GM21576 (cell line): ENCODE measurements at regions not wholly inside any gene's neighbourhood (a gene's known extent, or its start where the extent isn't known, plus 50 kb on each side); places are given as distances from the start of the nearest gene placed in this dataset.

Source experiments
- ATAC-seq: cut with Tn5 transposase; IDR thresholded peaks from one replicate; pipeline ENCODE4 v1.9.1; 2021; ENCODE audit warnings: mild to moderate bottlenecking, moderate library complexity; ENCODE audit not compliant: unreplicated experiment

DNA sequence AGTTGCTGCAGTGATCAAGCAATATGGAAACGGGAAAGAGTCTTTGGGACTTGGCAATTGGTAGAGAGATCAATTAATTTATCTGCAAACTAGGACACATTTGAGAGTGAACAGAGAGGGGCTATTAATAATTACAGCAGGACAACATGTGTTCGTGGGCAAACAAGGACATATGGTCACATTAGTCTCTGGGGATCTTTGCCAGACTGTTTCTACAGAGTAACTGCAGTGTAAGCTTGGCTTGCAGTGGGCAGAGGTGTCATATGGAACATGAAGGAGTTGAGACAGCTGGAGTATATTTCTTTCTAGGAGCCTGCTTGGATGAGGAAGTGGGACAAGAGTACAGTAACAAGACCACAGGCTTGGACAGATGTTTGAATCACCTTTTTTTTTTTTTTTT lies 232.1 kb upstream of the LYZL1 start:
- no peak for ATAC-seq

DNA sequence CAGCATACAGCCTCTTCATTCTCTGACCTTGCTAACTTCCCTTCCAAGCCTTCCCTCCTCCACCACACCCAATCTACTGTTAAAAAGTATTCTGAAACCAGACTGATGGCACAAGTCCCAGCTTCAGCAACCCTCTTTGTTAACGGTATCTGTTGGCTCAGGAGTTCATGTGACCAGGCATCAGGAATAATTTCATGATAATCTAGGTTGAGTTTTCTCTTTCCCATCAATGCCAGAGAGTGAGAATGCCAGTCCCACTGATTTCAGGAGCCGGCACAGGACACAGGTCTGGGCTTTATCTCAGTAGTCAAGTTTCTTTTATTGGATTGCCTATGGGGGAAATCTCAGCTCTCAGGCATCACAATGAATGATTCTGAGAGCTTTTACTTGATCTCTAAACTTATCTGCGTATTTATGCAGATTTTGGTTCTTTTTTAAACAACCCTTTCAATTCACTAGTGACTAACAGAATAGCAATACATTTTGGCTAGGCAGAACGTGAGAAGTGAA lies 231.0 kb upstream of the LYZL1 start:
- no peak for ATAC-seq

- no peak for ATAC-seq
Observed at GRCh38 chr10:29063806-29064644, 224.8 kb upstream of the LYZL1 start.

GRCh38 chr10:29064680-29065079 lies 224.2 kb upstream of the LYZL1 start:
- no peak for ATAC-seq

- ATAC-seq = no peak
Observed at GRCh38 chr10:29067161-29067560, 221.7 kb upstream of the LYZL1 start.

DNA sequence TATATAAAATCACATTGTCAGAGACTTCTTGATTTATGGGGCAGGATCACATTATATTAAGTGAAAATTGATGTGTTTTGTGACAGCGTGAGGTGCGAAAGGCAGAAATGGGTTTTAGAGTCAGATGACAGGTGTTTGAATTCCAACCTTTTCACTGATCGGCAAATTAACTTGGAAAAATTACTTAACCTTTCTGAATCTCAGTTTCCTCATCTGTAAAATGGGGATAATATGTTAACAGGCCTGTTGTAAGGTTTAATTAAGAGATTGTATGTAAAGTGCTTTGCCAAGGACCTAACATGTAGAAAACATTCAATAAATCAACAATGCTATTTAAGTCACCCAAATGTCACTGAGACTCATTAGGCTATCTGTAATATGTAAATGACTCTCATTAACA lies 221.2 kb upstream of the LYZL1 start:
- no peak for ATAC-seq

DNA sequence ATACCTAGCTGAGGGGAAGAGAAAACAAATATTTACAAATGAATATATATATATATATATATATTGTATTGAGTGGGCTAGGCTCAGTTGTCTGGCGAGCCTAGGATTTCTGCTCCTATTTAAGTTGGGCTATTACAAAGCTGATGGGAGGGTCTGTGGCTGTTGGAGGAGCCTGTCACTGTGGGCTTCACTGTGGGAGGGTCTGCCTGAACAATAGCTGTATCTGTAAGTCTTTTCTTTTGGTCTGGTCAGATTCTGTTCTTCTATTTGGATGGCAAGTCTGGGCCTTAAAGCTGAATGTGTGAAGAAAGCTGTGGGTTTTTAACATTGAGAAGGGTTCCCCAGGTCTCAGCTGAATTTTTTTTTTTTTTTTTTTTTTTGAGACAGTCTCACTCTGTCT lies 220.6 kb upstream of the LYZL1 start:
- no peak for ATAC-seq

- no peak for ATAC-seq
Observed at GRCh38 chr10:29068966-29069365, 219.9 kb upstream of the LYZL1 start.

- no peak for ATAC-seq
Observed at GRCh38 chr10:29069941-29070340, 218.9 kb upstream of the LYZL1 start.

DNA sequence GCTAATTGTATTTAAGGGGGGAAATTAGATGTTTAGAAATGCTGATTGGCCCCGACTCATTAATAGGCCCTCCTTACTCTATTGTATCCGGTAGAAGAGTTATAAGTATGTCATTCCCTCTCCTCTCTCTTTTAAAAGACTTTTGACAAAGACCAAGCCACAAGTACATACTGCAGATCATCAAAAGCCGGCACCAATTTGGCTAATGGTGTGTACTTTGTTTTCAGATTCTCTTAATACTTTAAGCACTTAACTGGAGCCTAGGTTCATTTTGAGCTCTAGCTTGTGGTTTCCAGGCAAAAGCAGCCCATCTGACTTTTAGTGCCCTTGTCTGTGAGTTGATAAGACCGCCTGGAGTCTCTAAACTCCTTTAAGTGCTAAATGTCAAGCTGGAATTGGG lies 210.0 kb upstream of the LYZL1 start:
- no peak for ATAC-seq

DNA sequence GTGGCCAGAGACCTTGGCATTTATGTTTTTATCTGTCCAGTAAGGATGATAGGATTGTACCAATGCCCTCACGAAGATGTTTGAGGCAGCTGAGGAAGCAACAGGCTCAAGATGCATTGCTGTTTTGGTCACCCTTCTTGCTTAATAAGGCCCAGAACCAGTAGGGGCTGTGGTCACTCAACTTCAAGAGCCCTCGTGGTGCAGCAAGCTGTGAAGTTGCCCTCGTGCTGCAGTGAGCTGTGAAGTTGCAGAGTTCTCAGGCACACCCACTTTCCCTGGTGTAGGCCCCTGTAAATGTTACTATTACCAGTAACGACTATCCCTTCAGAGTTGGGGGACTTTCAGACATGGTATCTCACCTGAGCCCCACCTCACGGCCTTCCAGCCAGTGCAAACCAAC lies 207.6 kb upstream of the LYZL1 start:
- ATAC-seq = no peak

DNA sequence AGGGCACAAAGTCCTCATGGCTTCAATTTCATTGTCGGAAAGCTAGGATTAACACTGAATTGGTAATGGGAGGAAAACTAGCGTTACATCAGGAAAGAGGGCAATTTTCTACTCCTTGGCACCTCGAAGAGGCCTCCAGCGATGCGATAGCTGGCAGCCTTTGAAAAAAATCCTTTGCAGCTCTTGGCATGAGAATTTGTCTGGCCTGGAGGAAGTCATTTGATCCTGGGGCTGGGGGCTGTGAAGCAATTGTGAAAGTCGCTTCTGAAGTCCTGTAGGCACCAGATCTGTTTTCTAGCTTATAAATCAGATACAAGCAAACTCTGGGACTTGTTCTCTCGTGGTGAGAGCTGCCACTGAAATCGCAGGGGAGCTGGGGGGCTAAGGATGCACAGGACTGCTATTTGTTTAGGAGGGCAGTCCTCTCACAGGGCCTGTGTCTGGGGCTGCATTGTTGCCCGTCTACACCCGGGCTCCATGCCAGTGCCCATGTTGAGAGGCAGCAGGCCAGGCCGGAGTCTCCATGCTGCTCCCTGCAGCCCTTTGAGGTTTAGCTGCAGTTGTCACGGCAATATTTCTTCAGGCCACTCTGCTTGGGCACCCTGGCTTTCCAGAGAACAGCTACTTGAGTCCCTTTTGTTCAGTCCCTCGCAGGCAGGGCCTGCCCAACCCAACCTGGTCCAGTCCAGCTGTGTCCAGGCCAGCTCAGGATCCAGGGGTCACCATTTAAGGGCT lies 206.8 kb upstream of the LYZL1 start:
- no peak for ATAC-seq

- ATAC-seq = no peak
Observed at GRCh38 chr10:29083096-29083495, 205.8 kb upstream of the LYZL1 start.

- ATAC-seq = no peak
Observed at GRCh38 chr10:29084681-29085307, 204.1 kb upstream of the LYZL1 start.

- ATAC-seq = no peak
Observed at GRCh38 chr10:29089091-29089490, 199.8 kb upstream of the LYZL1 start.

DNA sequence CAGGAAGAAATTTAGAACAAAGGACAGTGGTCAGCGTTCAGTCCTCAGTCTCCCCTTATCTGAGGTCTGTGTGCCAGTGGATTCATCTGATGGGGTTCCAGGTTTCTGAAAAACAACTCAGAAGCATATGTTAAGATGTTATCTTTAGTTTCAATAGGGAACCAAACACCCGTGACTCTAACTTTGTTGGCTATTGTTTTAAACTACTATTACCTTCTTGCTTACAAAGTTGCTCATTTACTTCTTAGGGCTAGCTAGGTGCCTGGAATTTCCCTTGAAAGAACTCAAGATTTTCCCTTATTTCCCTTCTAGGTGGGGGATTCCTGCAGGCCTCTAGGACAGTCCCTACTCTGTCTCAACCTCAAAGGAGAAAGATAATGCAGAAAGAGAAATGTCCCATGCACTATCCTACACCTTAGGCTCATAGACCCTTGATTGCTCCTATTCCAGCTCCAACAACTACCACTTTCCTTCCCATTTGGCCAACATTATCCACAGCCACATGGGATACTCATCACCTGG lies 192.5 kb upstream of the LYZL1 start:
- no peak for ATAC-seq

DNA sequence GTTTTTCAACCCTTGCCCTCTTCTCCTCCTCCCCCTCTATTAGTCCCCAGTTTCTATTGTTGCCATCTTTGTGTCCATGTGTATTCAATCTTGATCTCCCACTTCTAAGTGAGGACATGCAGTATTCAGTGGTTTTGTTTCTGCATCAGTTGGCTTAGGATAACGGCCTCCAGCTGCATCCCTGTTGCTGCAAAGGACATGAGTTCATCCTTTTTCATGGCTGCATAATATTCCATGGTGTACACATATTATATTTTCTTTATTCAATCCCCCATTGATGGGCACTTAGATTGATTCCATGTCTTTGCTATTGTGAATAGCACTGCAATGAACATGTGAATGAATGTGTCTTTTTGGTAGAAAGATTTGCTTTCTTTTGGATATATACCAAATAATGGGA lies 190.4 kb upstream of the LYZL1 start:
- ATAC-seq = no peak

- ATAC-seq = no peak
Observed at GRCh38 chr10:29099001-29099400, 189.9 kb upstream of the LYZL1 start.

GRCh38 chr10:29099415-29099814 lies 189.5 kb upstream of the LYZL1 start:
- no peak for ATAC-seq

GRCh38 chr10:29100505-29100904 lies 188.4 kb upstream of the LYZL1 start:
- ATAC-seq = no peak

GRCh38 chr10:29102233-29102632 lies 186.6 kb upstream of the LYZL1 start:
- ATAC-seq = no peak
